ENCODE measurements at regions not wholly inside any gene's neighbourhood (a gene's known extent, or its start where the extent isn't known, plus 50 kb on each side); places are given as distances from the start of the nearest gene placed in this dataset.

- intact Hi-C loops (cut with DNase I): no loop called here
- no peak for ATAC-seq
- H3K36me3 ChIP-seq: no peaks in the 10 kb centered on the region
- peaks cover 0 to 10% (median 0%) of the 10 kb centered on the region in 12 donors for H3K4me1 ChIP-seq
- no peak overlapping the region for H3K4me3 ChIP-seq
- TF ChIP-seq POLR2A (IDR thresholded peaks at IDR 0.05): no peak
- no peak for TF ChIP-seq CTCF (IDR thresholded peaks at IDR 0.05)
- no peak overlapping the region for H3K27ac ChIP-seq
- no peak for DNase-seq
- no peaks in the 10 kb centered on the region for H3K27me3 ChIP-seq
- H3K9me3 ChIP-seq: peaks cover 0 to 6% (median 0%) of the 10 kb centered on the region in 12 donors
- WGBS, 4 donors: 87 to 95% (median 91%) methylated on average over 9 of the region's 9 CpGs
Measured at GRCh38 chr10:62960416-62960815, 144.2 kb upstream of the EGR2 start.

- Histone ChIP-seq H3K4me1 (peaks cover 0 to 10% (median 0%) of the 10 kb centered on the region in 12 donors), H3K4me3 (no peak overlapping the region), H3K27me3 (no peaks in the 10 kb centered on the region)
Measured at GRCh38 chr10:62959553-62959952, 143.4 kb upstream of the EGR2 start.

GRCh38 chr10:62958980-62959379 is 142.8 kb upstream of the EGR2 start:
- H3K27ac ChIP-seq: no peak overlapping the region
- no peak for ATAC-seq

More at GRCh38 chr10:62959553-62959952, 143.4 kb upstream of the EGR2 start:
- Histone ChIP-seq H3K9me3 (peaks cover 0 to 6% (median 0%) of the 10 kb centered on the region in 12 donors), H3K27ac (no peak overlapping the region), H3K36me3 (no peaks in the 10 kb centered on the region)
- WGBS, 4 donors: 78 to 86% (median 81%) methylated on average over 5 of the region's 5 CpGs
- ATAC-seq (no peak), DNase-seq (no peak)
- intact Hi-C loops (cut with DNase I): no loop called here
- TF ChIP-seq POLR2A (IDR thresholded peaks at IDR 0.05): no peak
- TF ChIP-seq CTCF (IDR thresholded peaks at IDR 0.05): no peak

GRCh38 chr10:62946278-62946677 is 130.1 kb upstream of the EGR2 start:
- WGBS, 4 donors: 91 to 96% (median 94%) methylated on average over 3 of the region's 3 CpGs
- Histone ChIP-seq H3K9me3 (no peaks in the 10 kb centered on the region), H3K36me3 (no peaks in the 10 kb centered on the region), H3K27ac (no peak overlapping the region), H3K4me3 (no peak overlapping the region), H3K4me1 (no peaks in the 10 kb centered on the region), H3K27me3 (no peaks in the 10 kb centered on the region)
- intact Hi-C loops (cut with DNase I): no loop called here
- DNase-seq (no peak), ATAC-seq (no peak)
- no peak for TF ChIP-seq POLR2A (IDR thresholded peaks at IDR 0.05)
- TF ChIP-seq CTCF (IDR thresholded peaks at IDR 0.05): no peak

More at GRCh38 chr10:62958980-62959379, 142.8 kb upstream of the EGR2 start:
- Histone ChIP-seq H3K27me3 (no peaks in the 10 kb centered on the region), H3K4me1 (peaks cover 0 to 10% (median 0%) of the 10 kb centered on the region in 12 donors), H3K4me3 (no peak overlapping the region), H3K36me3 (no peaks in the 10 kb centered on the region), H3K9me3 (peaks cover 0 to 6% (median 0%) of the 10 kb centered on the region in 12 donors)
- WGBS, 4 donors: 87 to 95% (median 91%) methylated on average over 1 of the region's 1 CpG
- TF ChIP-seq CTCF (IDR thresholded peaks at IDR 0.05) (no peak), POLR2A (IDR thresholded peaks at IDR 0.05) (no peak)
- DNase-seq: no peak
- intact Hi-C loops (cut with DNase I): no loop called here
